GM21390 (cell line): ENCODE measurements at regions not wholly inside any gene's neighbourhood (a gene's known extent, or its start where the extent isn't known, plus 50 kb on each side); places are given as distances from the start of the nearest gene placed in this dataset.

Experiments used
- ATAC-seq: cut with Tn5 transposase; IDR thresholded peaks from one replicate; pipeline ENCODE4 v1.9.1; 2021; ENCODE audit not compliant: unreplicated experiment

DNA sequence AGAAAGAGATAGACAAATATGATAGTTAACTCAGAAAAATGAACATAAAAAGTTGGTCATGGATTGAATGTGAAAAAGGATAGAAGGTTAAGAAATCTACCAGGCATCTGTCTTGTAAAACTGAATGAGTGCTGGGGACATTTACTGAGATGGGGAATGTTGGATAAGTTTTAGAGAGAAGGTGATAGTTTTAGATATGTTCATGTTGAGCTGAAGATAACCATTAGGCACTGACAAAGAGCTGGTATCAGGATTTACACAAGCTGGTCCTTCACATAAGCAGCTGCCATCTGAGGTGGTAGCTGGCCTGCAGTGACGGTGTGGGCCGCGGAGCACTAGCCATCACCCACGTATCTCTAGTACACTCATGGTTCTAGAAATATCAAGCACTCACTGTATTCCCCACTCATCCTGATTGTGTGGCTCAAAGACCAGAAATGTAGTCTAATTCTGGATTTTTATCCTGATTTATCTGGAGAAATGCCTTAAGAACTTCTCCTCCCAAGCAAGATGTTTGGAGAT lies 194.4 kb upstream of the KCNJ16 start:
- no peak for ATAC-seq

DNA sequence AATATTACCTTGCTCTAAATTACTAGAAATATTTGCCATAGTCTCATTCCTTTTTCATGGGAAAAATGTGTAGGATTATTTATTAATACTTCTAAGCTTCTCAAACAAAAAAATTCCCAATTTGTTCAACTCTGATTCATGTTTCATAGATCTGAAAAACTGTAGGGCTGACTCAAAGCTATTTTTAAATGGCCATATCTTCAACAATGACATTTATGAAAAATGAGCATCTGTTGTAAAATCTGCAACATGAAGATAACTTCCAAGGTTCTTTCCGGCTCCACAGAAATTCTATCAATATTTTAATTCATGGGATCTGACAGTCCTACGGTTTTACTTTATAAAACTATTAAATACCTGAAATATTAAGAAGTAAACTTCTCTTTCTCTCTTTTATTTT lies 192.7 kb upstream of the KCNJ16 start:
- no peak for ATAC-seq

DNA sequence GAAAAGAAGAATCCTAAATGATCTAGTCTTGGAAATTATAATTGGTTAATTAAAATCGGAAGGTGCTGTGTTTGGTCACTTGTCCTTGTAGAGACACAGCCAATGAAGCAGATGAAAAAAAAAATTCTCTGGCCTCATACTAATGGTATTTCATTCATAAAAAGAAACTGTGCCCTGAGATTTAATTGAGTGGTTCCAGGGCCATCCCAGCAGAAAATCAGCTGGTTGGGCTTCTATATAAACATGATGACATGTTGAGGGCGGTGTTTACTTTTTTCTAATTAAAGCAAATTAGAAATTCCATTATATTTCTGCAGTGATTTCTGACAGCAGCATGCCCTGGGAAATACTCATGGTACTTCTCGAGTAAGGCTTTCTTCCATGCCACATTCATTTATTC lies 191.9 kb upstream of the KCNJ16 start:
- no peak for ATAC-seq

DNA sequence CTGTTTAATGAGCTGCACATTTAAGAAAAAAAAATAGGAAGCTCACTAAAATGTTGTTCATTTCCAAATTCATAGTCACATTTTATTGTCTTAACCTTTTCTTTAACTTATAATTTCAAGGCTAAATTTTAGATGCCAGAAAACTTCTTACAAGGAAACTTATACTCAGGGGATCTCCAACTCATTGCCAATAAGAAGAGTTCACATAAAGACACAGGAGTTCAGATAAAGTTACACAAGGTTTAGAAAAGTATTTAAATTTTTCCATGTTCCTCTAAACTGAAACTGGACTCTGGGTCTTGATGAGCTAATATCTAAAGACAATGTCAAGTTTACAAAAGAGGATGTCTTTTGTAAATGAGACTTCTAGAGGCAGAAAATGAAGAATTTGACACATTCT lies 190.7 kb upstream of the KCNJ16 start:
- no peak for ATAC-seq

DNA sequence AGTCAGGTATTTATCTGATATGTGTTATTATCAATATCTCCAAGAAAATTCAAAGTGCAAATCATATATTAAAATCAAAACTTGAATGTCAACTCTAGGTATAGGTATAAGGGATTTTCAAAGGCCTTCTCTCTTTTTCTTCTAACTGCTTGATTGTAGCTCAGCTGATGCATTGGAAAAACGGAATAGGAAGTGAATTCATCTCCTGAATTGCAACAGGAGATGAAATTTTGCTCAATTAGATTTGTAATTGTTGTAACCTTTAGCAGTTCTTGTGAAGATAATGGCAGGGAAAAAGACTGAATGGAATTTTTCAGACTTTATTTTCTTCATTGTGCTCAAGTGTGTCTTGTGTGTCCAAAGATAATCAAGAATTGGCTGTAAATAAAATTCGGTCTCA lies 190.2 kb upstream of the KCNJ16 start:
- no peak for ATAC-seq

DNA sequence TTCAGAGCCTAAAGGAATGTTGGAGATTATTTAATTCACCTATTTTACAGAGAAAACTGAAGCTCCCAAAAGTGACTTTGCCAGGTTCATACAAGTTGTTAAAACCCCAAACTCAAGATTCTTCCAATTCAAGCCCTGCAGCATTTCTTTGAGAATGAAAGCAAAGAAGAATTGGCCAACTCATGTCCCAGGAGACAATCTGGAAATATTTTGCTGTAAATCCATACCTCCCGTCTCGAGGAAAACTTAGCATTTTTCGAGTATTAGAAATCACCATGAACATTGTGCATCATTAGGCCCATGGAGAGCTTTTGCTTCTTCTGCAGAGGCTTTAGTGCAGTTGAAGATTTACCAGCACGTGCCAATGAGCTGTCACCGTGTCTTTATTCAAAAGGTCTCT lies 176.4 kb upstream of the KCNJ16 start:
- no peak for ATAC-seq

DNA sequence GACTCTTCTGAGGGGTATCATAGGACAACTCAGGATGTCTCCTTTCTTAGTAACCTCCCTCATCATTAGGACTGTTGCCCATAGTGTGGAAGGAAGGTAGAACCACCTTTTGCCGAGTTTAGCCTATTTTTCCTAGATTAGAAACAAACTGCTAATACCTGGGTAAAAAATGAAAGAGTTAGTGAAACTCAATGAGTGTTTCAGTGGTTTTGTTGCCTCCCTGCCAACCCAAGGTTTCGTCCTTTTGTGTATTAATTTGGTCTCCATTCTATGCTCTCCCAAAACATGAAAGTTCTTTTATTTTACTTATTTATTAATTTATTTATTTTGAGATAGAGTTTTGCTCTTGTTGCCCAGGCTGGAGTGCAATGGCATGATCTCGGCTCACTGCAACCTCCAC lies 174.9 kb upstream of the KCNJ16 start:
- no peak for ATAC-seq

DNA sequence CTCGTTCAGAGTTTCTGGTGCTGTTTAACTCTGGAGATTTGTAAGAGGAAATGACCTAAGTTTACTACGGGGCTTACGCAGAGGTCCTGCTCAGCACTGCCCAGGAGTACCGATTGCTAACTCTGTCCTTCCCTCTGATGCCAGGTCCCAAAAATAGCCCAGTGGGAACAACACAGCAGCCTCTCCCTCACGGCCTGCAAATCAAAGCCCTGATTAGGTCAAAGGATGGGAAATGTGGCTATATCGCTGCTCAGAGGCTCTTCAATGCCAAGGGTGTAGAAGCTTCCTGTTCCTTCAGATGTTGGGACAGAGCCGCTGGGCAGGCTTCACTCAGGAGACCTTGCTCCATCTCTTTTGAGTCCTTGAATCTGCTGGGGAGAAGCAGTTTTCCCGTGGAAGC lies 174.2 kb upstream of the KCNJ16 start:
- no peak for ATAC-seq

DNA sequence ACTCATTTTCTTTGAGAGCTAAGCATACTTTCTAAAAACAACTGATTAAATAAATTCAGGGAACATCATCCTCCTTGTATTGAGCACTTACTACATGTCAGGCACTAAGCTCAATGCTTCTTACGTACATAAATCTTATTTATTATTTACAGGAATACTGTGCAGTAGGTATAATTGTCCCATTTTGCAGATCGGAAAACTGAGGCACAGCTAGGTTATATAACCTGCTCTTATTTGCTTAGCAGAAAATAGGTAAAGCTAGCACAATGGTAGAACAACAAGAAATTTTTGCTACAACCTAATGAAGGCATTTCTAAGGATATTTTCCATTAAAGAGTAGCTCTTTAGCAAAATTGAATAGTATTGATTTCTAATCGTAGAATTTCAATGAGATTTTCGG lies 168.7 kb upstream of the KCNJ16 start:
- ATAC-seq = no peak

DNA sequence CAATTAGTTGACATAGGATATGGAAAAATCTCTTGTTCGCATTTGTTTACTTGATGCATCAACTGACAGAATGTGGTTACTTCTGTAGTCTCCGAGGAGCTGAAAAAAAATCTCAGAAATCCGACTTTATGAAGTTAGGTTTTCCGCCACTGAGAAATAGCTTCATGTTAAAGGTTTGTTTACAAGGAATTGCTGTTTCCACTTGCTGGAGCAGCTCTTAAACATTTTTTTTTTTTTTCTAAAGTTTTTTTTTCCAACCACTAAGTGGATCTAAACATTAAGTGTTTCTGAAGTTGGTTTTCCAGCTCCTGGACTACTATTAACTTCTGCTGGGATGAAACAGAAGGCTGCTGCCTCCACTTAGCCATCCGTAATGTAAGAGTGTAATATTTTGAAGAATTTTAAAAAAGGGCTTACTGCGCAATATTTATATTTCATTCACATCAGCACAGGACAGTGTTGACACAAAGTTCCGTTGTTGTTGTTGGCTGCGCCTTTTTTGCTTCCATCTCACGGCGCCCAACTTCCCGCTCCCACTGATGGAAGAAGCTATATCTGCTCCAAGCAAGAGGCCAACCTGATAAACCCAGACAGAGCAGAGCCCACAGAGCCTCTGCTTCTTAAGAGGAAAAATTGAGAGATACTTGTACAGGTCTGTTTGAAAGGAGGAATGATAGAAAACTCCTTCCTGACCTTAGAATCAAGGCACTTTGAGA lies 167.7 kb upstream of the KCNJ16 start:
- no peak for ATAC-seq

DNA sequence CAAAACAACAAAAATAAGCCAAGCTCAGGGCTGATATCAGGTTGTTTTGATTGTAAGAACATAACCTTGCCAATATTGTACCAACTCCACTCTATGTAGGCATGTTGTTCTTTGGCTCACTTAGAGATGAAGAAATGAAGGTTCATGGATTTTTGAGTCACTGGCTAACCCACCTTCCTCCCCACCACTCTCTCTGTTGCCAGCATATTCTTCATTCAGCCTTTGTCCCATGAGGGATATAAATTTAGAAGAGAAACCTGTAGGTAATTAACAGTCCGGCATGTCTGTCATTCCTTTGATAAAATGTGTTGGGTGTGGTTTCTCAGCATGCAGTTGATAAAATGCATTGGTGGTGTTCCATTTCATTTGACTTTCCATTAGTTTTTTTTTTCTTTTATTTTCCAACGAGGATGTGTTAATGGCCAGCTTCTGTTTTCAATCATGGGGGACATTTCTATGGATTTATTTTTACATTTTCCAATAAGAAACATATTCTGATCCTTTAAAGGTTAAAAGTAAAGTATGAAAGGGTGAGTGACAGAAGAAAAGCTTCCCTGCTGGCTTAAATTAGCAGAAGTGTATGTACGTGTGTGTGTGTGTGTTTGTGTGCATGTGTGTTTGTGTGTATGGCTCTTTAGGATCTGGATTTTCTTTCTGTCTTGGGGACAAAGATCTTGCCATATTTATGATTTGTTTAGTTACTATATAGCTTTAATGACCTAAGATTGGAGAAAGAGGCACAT lies 166.2 kb upstream of the KCNJ16 start:
- no peak for ATAC-seq

DNA sequence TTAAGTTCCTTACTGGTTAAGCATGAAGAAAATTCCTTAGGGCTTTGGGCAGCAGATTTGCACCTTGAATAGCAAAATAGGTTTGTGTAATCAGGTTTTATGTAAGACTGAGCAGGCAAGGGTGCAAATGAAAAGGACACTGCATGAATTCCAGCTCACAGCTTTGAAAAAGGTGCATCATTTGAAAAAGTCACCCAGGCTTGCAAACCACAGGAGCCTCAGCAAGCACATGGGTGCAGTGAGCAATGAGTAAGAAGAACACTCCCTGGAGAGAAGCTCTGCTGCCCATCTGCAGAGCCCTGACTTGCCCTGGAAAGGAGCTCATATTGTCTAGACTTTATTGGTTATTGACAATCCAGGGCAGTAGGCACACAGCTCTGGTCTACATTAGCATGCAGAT lies 165.6 kb upstream of the KCNJ16 start:
- ATAC-seq = no peak

DNA sequence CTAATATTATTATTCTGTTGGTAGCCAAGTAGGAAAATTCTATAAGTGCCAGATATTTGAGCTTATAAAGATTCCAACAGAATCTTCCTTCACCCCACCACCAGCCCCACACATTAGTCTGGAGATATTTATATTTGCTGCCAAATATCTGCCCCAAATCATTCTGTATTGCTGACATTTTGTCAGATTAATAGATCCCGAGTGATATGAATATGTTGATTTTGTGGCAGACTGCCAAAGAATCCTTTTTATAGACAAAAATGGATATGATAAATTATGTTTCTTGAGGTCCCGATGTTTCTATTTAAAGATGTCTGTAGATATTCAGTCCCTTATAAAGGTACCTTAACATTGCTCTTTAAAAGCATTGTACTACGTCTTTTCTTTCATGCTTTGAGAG lies 162.2 kb upstream of the KCNJ16 start:
- ATAC-seq = no peak

DNA sequence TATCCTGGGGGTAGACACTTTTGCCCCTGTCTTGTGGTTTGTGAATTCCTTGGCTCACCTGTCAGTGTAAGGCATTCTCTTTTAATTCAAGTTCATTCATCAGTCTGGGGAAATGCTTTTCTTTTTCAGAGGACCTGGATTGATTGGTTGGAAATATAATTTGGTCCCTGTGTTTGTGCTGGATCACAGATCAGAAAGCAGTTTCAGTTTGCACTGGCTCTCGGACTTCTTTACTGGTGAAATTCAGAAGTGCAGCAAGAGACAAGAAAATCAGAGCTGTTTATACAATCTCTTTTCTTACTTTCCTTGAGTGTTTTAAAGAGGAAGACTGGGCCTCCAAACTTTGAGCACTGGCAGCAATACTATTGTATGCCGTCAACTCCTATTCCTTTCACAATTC lies 161.8 kb upstream of the KCNJ16 start:
- ATAC-seq = no peak

DNA sequence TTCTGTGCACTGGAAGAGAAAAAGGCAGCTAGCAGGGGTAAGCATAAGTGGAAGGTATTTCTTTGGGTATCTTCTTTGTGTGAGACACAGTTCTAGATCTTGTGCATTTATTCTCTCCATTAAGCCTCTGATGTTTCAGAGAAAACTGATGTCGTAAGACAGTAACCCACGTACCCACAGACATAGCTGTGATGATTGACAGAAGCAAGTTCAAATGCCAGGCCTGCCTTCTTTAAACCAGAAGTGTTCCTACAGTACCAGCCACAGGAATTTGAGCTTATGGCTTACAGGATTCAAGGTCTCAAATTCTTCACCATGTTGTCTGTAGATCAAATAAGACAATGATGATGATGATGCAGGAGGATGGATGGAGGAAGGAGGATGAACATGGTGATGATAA lies 161.4 kb upstream of the KCNJ16 start:
- ATAC-seq = no peak

DNA sequence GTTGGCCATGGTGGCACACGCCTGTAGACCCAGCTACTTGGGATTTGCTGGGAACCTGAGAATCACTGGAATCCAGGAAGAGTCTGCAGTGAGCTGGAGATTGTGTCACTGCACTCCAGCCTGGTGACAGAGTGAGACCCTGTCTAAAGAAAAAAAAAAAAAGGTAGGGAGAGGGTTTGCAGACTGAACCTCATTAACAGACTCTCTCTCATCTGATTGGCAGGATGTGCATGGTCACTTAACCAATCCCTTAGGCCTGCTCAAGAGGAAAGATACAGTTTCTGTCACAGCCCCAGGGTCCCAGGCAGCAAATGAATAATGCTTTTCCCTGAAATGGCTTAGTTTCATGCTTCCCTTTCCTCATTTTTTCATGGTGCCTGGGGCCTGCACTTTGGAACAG lies 160.5 kb upstream of the KCNJ16 start:
- no peak for ATAC-seq

DNA sequence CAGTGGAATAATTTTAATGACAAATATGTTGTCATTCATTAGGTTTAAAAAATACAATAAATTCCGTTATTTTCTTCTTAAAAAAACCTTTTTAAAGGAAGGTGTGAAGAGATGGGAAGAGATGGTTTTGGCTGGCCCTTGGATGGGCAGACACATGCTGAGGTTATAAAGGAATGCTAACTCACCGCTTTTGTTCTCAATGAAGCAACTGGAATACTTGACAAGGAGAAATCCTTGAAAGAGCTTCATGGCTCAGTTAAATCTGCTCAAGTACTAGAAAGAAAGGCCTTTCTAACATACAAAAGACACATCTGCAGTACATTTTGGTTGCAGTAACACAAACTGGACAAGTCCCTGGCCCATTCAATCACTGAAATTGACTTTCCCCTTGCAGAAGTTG lies 158.3 kb upstream of the KCNJ16 start:
- ATAC-seq = no peak

DNA sequence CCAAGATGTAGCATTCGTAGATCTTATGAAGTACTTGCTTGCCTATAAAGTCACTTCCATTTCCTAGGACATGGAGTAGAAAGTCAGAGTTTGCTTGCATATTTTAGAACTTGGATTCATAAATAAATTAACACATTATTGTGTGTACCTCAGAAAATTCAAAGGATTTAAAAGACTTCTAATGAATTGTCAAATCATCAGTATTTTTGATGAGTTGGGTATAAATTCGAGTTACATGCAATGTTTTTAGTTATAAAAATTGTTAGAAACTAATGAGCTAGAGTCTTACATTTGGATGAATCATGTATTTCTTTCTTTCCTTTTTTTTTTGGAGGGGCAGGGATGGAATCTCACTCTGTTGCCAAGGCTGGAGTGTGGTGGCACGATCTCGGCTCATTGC lies 156.9 kb upstream of the KCNJ16 start:
- no peak for ATAC-seq

DNA sequence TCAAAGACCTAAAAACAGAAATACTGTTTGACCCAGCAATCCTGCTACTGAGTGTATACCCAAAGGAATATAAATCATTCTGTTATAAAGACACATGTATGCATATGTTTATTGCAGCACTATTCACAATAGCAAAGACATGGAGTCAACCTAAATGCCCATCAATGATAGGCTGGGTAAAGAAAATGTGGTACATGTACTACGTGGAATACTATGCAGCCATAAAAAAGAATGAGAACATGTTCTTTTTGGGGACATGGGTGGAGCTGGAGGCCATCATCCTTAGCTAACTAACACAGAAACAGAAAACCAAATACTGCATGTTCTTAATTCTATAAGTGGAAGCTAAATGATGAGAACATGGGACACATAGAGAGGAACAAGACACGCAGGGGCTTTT lies 155.2 kb upstream of the KCNJ16 start:
- no peak for ATAC-seq

DNA sequence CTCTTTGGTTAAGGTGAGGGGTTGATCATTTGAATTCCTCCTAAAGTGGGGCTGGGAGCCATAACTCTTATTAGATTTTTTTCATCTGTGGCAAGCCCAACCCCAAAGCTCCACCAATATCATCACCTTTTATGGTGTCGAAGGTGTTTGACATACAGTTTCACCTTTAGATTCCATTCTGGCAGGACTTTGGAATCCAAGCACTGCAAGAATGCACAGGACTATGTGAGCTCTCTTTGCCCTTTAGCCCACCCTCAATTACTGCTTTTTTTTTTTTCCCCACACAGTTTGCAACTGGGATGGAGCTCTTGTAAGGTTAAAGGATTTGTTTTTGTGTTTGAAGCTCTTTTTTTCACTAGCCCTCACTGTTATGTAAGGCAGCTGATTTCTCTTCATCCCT lies 154.0 kb upstream of the KCNJ16 start:
- no peak for ATAC-seq

DNA sequence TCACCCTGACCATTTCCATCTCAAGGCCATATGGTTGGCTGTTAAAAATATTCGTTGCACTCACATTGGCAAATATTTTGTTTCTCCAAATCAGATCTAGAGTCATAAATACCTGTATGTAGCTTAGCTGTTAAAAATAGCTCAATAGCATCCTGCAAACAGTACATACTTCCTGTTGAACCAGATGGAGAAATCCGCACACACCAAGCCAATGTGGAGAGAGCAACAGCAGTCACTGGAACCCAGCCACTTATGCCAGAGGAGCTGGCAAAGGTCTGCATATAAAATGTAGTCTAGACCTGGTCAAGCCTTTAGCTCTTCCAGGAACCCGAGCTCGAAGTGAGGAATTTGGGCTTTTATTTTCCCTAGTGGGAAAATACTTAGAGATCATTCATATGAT lies 146.4 kb upstream of the KCNJ16 start:
- ATAC-seq = no peak

DNA sequence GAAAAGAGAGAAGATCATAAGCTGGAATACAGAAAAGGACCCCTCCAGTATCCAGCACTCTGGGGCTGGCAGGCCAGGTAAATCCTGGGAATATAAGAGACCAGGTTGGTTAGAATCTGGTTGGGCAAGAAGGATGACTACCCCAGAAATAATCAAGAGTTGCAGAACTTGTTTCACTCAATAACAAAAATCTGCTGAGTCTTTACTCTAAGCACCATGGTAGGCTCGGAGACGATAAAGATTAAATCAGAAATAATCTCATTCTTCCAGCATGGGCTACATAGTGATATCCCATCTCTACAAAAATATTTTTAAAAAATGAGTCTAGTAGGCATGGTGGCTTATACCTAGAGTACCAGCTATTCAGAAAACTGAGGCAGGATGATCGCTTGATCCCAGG lies 138.0 kb upstream of the KCNJ16 start:
- ATAC-seq = no peak

DNA sequence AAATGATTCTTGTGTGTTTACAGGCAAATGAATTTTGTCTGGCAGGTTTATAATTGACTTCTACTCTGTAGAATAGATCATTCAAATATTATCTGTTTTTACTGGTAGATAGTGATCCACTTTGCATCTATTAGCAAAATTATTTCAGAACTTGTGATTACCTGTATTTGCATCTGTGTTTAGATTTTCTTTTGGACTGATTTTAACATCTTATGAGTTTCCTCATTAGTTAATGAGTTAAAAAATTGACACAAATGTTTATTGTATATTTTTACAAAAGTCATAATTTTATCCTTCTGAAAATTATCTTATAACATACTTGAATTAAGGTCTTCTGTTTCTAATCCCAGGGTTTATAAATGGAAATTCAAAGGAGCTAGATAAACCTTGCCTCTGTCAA lies 132.0 kb upstream of the KCNJ16 start:
- ATAC-seq = no peak
